ENCODE measurements at regions not wholly inside any gene's neighbourhood (a gene's known extent, or its start where the extent isn't known, plus 50 kb on each side); places are given as distances from the start of the nearest gene placed in this dataset.
A peak's percentile ranks its signal among the peaks of the same experiment; 100 is the strongest.

GRCh38 chr1:208413006-208413405, 168.8 kb upstream of the PLXNA2 start:
- no peak overlapping the region for H3K4me3 ChIP-seq (ENCODE audit: low read length)
- no peak overlapping the region for H3K4me3 Mint-ChIP-seq
- H3K9me3 ChIP-seq (ENCODE audit: control insufficient read depth, low read length), result no peaks in the 10 kb centered on the region
- no peak overlapping the region for H3K27ac Mint-ChIP-seq
- peaks cover 8% of the 10 kb centered on the region for H3K4me1 ChIP-seq (ENCODE audit: control insufficient read depth, insufficient read depth, low read length)
- no peak overlapping the region for H3K9ac ChIP-seq (ENCODE audit: extremely low read depth, low read length, poor library complexity, severe bottlenecking)
- no peaks in the 10 kb centered on the region for H3K36me3 ChIP-seq (ENCODE audit: control insufficient read depth, insufficient read depth, low read length)
- no peaks in the 10 kb centered on the region for H3K36me3 Mint-ChIP-seq (ENCODE audit: low read depth)
- H3K9me3 Mint-ChIP-seq, result no peaks in the 10 kb centered on the region
- H3K4me1 Mint-ChIP-seq, result peaks cover 11% of the 10 kb centered on the region
- no peaks in the 10 kb centered on the region for H3K27me3 ChIP-seq (ENCODE audit: control insufficient read depth, insufficient read depth, low read length, poor library complexity, severe bottlenecking)
- WGBS, 2 experiments (ENCODE audit: insufficient coverage in 1 of 2, insufficient read length in 1 of 2), result 83 to 86% methylated on average over 2 of the region's 2 CpGs
- no peak for TF ChIP-seq CTCF (conservative IDR thresholded peaks at IDR 0.05)
- H3K27me3 Mint-ChIP-seq (ENCODE audit: insufficient read depth), result no peaks in the 10 kb centered on the region
- no peak for DNase-seq
- no peak overlapping the region for H3K27ac ChIP-seq (ENCODE audit: low read depth, low read length)

GRCh38 chr1:208418667-208419066, 174.5 kb upstream of the PLXNA2 start:
- no peak overlapping the region for H3K27ac Mint-ChIP-seq
- Histone ChIP-seq H3K9ac (ENCODE audit: extremely low read depth, low read length, poor library complexity, severe bottlenecking) (no peak overlapping the region), H3K36me3 (ENCODE audit: control insufficient read depth, insufficient read depth, low read length) (no peaks in the 10 kb centered on the region), H3K4me3 (ENCODE audit: low read length) (no peak overlapping the region), H3K27me3 (ENCODE audit: control insufficient read depth, insufficient read depth, low read length, poor library complexity, severe bottlenecking) (no peaks in the 10 kb centered on the region), H3K4me1 (ENCODE audit: control insufficient read depth, insufficient read depth, low read length) (no peaks in the 10 kb centered on the region), H3K27ac (ENCODE audit: low read depth, low read length) (no peak overlapping the region), H3K9me3 (ENCODE audit: control insufficient read depth, low read length) (no peaks in the 10 kb centered on the region)
- H3K4me1 Mint-ChIP-seq, result peaks cover 14% of the 10 kb centered on the region
- no peaks in the 10 kb centered on the region for H3K27me3 Mint-ChIP-seq (ENCODE audit: insufficient read depth)
- no peaks in the 10 kb centered on the region for H3K36me3 Mint-ChIP-seq (ENCODE audit: low read depth)
- H3K4me3 Mint-ChIP-seq, result no peak overlapping the region
- no peak for TF ChIP-seq CTCF (conservative IDR thresholded peaks at IDR 0.05)
- 86 to 95% methylated on average over 1 of the region's 1 CpG for WGBS, 2 experiments (ENCODE audit: insufficient coverage in 1 of 2, insufficient read length in 1 of 2)
- DNase-seq, result no peak
- no peaks in the 10 kb centered on the region for H3K9me3 Mint-ChIP-seq

GRCh38 chr1:208419746-208420420, 175.7 kb upstream of the PLXNA2 start:
- no peaks in the 10 kb centered on the region for H3K9me3 Mint-ChIP-seq
- H3K4me3 Mint-ChIP-seq, result no peak overlapping the region

More at GRCh38 chr1:208419746-208420420, 175.7 kb upstream of the PLXNA2 start:
- no peak overlapping the region for H3K27ac Mint-ChIP-seq
- Histone ChIP-seq H3K27me3 (ENCODE audit: control insufficient read depth, insufficient read depth, low read length, poor library complexity, severe bottlenecking) (no peaks in the 10 kb centered on the region), H3K4me1 (ENCODE audit: control insufficient read depth, insufficient read depth, low read length) (no peaks in the 10 kb centered on the region), H3K27ac (ENCODE audit: low read depth, low read length) (no peak overlapping the region), H3K36me3 (ENCODE audit: control insufficient read depth, insufficient read depth, low read length) (no peaks in the 10 kb centered on the region), H3K9me3 (ENCODE audit: control insufficient read depth, low read length) (peaks cover 4% of the 10 kb centered on the region), H3K4me3 (ENCODE audit: low read length) (no peak overlapping the region), H3K9ac (ENCODE audit: extremely low read depth, low read length, poor library complexity, severe bottlenecking) (no peak overlapping the region)
- no peaks in the 10 kb centered on the region for H3K27me3 Mint-ChIP-seq (ENCODE audit: insufficient read depth)
- peaks cover 14% of the 10 kb centered on the region for H3K4me1 Mint-ChIP-seq
- 85 to 89% methylated on average over 3 to 5 of the region's 5 CpGs for WGBS, 2 experiments (ENCODE audit: insufficient coverage in 1 of 2, insufficient read length in 1 of 2)
- peak; percentile 47 for TF ChIP-seq CTCF (conservative IDR thresholded peaks at IDR 0.05)
- DNase-seq, result no peak
- H3K36me3 Mint-ChIP-seq (ENCODE audit: low read depth), result no peaks in the 10 kb centered on the region

All from endodermal cell (in vitro differentiated cells).